Fibroblast of lung (primary cell): ENCODE measurements at regions not wholly inside any gene's neighbourhood (a gene's known extent, or its start where the extent isn't known, plus 50 kb on each side); places are given as distances from the start of the nearest gene placed in this dataset.

Experiments
- EZH2 ChIP-seq: IDR thresholded peaks from 2 replicates; pipeline ENCODE4 v1.5.1; 2012; ENCODE audit warnings: low read length, control low read depth, mild to moderate bottlenecking; ENCODE audit errors: missing control alignments
- TF ChIP-seq, protein P1 (sequence below), 2 donors: IDR thresholded peaks in 1 of 2; conservative IDR thresholded peaks in 1 of 2; 1 replicate in 1 of 2; 2 replicates in 1 of 2; pipeline ENCODE4 v1.5.1; 2011 to 2012; ENCODE audit warnings: low read length in 2 of 2, control low read depth in 1 of 2, inconsistent platforms in 1 of 2, low read depth in 1 of 2, mild to moderate bottlenecking in 1 of 2

DNA sequence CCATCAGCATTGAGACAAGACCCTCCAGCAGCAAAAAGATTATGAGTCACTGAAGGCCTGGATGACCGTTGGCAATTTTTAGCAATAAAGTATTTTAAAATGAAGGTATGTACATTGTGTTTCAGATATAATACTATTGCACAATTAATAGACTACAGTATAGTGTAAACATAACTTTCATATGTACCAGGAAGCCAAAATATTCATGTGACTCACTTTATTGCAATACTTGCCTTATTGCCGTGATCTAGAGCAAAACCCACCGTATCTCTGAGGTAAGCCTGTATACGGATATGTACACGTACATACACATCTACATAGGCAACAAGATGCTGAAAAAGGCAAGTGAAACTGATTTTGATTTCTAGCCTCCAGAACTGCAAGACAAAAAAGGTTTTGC, 103.3 kb downstream of the EDNRB start:
- TF ChIP-seq, protein P1, sequence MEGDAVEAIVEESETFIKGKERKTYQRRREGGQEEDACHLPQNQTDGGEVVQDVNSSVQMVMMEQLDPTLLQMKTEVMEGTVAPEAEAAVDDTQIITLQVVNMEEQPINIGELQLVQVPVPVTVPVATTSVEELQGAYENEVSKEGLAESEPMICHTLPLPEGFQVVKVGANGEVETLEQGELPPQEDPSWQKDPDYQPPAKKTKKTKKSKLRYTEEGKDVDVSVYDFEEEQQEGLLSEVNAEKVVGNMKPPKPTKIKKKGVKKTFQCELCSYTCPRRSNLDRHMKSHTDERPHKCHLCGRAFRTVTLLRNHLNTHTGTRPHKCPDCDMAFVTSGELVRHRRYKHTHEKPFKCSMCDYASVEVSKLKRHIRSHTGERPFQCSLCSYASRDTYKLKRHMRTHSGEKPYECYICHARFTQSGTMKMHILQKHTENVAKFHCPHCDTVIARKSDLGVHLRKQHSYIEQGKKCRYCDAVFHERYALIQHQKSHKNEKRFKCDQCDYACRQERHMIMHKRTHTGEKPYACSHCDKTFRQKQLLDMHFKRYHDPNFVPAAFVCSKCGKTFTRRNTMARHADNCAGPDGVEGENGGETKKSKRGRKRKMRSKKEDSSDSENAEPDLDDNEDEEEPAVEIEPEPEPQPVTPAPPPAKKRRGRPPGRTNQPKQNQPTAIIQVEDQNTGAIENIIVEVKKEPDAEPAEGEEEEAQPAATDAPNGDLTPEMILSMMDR (conservative IDR thresholded peaks at IDR 0.05 in 1 of 2, IDR thresholded peaks at IDR 0.05 in 1 of 2; ENCODE audit: low read depth in 1 of 2, low read length in 2 of 2) = no peak
- TF ChIP-seq EZH2 = no peak
